ENCODE measurements at regions not wholly inside any gene's neighbourhood (a gene's known extent, or its start where the extent isn't known, plus 50 kb on each side); places are given as distances from the start of the nearest gene placed in this dataset.

GRCh38 chr13:86445672-86446071 lies 646.5 kb upstream of the SLITRK6 start:
- DNase-seq (ENCODE audit: low read depth): no peak
- TF ChIP-seq CTCF (IDR thresholded peaks at IDR 0.05; ENCODE audit: low read depth, low read length, missing control alignments): no peak
- H3K4me3 ChIP-seq (ENCODE audit: low read depth, low read length): no peak overlapping the region

- DNase-seq (ENCODE audit: low read depth): no peak
- TF ChIP-seq CTCF (IDR thresholded peaks at IDR 0.05; ENCODE audit: low read depth, low read length, missing control alignments): no peak
- no peak overlapping the region for H3K4me3 ChIP-seq (ENCODE audit: low read depth, low read length)
Measured at GRCh38 chr13:86446311-86446710, 647.1 kb upstream of the SLITRK6 start.

GRCh38 chr13:86447479-86447878 lies 648.3 kb upstream of the SLITRK6 start:
- DNase-seq (ENCODE audit: low read depth): no peak

GRCh38 chr13:86462011-86462410 lies 662.8 kb upstream of the SLITRK6 start:
- no peak for DNase-seq (ENCODE audit: low read depth)
- no peak overlapping the region for H3K4me3 ChIP-seq (ENCODE audit: low read depth, low read length)
- TF ChIP-seq CTCF (IDR thresholded peaks at IDR 0.05; ENCODE audit: low read depth, low read length, missing control alignments): no peak

More at GRCh38 chr13:86447479-86447878, 648.3 kb upstream of the SLITRK6 start:
- TF ChIP-seq CTCF (IDR thresholded peaks at IDR 0.05; ENCODE audit: low read depth, low read length, missing control alignments): no peak
- H3K4me3 ChIP-seq (ENCODE audit: low read depth, low read length): no peak overlapping the region

GRCh38 chr13:86464193-86464592 lies 665.0 kb upstream of the SLITRK6 start:
- no peak for TF ChIP-seq CTCF (IDR thresholded peaks at IDR 0.05; ENCODE audit: low read depth, low read length, missing control alignments)
- no peak overlapping the region for H3K4me3 ChIP-seq (ENCODE audit: low read depth, low read length)
- DNase-seq (ENCODE audit: low read depth): no peak

GRCh38 chr13:86474971-86475370 lies 675.8 kb upstream of the SLITRK6 start:
- no peak overlapping the region for H3K4me3 ChIP-seq (ENCODE audit: low read depth, low read length)
- DNase-seq (ENCODE audit: low read depth): no peak
- no peak for TF ChIP-seq CTCF (IDR thresholded peaks at IDR 0.05; ENCODE audit: low read depth, low read length, missing control alignments)

- no peak for TF ChIP-seq CTCF (IDR thresholded peaks at IDR 0.05; ENCODE audit: low read depth, low read length, missing control alignments)
Measured at GRCh38 chr13:86476656-86477055, 677.4 kb upstream of the SLITRK6 start.

More at GRCh38 chr13:86476656-86477055, 677.4 kb upstream of the SLITRK6 start:
- DNase-seq (ENCODE audit: low read depth): no peak
- H3K4me3 ChIP-seq (ENCODE audit: low read depth, low read length): no peak overlapping the region
